Hippocampal formation (tissue), 2 donors: ENCODE measurements at regions not wholly inside any gene's neighbourhood (a gene's known extent, or its start where the extent isn't known, plus 50 kb on each side); places are given as distances from the start of the nearest gene placed in this dataset.
"Not testable (repeated sequence)": the region's sequence is repeated elsewhere in the genome, so short reads cannot be mapped to it uniquely, and the experiment has no call there.

Experiments used
- DNase-seq, 2 donors: peaks; one replicate each; lab custom pipeline; 2025; lab: John Stamatoyannopoulos, UW

DNA sequence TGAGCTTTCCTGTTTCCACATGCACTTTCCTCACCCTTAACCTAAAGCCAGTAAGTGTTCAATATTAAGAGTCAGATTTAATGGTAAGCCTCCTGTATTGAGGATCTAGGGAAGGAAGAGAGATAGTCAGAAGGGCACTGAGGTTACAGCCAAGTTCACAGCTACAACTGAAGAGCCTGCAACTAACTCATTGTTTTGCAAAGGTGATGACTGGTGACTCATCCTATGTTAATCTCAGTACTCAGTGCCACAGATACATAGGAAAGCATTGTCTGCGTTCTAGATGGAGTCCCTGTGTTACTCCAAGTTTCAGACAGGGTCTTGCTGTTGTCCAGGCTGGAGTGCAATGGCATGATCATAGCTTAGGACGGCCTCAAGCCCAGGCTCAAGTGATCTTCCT, 157.0 kb upstream of the RBM19 start:
- DNase-seq = no peak

DNA sequence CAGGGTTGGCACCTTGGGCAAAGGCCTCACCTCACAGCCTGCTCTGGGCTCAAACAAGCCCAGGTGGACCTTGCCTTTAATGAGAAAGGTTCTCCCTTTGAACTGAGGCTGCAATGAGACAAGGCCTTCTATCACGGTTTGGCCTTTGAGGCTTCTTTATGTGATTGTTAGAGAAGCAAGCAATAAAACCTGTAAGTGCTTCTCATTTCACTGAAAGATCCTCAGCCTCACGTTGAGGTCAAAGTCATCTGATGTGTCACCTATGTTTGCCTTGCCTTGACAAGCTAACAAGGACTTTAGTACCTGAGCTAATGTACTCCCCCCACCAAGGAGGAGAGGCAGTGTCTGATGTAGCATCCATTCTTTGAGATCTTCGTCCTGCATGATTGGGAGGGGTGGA, 155.9 kb upstream of the RBM19 start:
- DNase-seq = no peak

DNA sequence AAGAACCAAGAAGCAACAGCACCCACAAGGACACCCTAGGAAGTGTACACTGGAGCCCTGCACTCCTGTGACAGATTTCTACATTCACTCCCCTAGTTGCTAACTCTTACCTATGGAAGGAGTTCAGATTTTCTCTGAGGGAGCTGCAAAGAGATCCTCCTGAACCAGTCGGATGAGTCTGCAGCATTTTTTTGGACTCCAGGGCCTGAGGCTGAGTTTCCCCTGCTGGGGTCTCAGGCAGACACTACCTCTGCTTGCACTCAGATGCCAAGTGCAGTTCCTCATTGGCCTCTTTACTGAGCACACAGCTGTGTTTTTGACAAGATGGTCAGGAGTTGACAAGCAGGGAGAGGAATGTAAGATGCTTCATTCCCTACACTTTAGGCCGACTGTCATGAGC, 153.2 kb upstream of the RBM19 start:
- DNase-seq = no peak

DNA sequence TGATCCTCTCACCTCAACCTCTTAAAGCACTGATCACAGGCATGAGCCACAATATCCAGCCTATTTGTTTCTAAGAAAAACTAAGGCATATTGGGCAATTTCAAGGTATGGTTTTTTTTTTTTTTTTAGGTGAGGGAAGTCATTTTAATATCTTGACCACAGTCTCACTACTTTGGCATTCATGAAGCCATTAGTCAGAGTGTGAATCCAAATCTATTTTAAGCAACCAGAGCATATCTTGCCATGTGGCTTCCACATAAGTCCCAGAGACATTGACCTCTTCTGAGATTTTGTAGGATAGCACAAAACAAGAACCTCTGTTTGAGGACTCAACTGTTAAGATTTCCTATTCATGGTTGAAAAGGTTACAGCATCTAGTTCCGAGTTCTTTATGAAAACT, 130.3 kb upstream of the RBM19 start:
- no peak for DNase-seq

DNA sequence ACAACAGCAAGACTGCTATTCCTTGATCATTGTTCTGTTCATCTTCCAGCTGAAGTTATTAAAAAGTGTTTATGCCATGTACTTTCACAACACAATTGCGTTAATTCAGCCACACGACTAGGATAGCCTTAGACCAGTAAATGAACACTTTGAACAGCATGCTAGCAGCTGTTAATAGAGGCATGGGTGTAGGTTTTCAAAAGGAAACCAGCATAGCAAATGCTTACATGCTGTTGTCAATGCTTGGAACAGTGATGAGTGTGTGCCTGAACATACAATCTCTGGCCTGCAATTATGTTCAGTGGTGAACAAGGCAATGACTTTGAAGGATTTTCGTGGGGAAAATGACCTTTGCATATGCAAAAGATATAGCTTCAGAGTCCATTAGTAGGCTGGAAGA, 127.4 kb upstream of the RBM19 start:
- DNase-seq = no peak

DNA sequence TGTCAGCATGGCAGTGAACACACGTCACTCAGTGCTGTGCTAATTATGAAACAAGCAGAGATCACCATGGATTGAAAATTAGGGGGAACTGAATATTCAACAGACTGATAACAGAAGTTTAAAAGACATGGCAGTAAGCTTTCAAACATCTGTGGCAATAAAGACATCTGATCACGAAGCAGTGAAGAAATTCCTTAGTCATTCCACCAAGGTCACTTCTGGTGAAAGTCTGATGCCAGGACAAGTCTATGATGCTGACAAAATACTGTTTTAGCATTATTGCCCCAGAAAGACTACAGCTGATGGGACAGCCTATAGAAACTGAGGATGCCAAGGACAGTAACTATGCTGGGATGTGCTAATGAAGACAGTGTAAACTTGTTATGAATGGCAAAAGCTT, 126.9 kb upstream of the RBM19 start:
- no peak for DNase-seq

DNA sequence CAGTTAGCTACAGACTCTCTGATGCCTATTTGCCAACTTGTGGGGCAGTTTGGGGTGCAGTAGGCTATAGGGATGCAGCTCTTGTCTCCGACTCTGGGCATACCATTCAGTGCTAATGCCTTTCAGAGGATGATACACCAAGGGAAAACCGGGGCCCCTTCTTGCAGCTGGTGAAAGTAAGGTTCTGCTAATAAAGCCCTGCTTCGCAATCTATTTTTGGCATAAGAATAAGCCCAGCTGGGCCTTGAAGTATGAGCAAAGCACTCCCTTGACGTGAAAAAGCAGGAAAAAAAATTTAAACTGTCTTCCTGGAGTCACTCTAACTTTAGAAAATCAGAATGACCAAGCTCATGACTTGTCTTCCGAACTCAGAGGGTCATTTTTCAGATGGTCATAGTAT, 124.1 kb upstream of the RBM19 start:
- no peak for DNase-seq

DNA sequence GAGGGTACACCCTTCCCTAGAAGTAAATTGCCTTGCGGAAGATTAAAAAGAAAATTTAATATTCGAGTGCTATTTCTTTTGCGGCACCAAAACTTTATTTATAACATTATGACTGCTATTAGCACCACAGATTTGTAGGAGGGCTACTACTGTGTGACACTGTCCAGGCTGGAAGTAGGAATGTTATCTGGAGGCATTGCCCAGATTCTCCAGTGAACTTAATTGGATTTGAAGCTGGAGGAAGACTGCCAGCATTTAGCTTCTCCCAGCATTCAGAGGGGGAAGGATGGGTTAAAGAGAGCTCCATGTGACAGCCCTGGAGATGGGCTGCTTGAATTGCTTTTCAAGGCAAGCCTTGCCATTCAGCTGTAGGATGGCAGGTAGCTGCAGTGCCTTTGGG, 107.0 kb upstream of the RBM19 start:
- DNase-seq = no peak

DNA sequence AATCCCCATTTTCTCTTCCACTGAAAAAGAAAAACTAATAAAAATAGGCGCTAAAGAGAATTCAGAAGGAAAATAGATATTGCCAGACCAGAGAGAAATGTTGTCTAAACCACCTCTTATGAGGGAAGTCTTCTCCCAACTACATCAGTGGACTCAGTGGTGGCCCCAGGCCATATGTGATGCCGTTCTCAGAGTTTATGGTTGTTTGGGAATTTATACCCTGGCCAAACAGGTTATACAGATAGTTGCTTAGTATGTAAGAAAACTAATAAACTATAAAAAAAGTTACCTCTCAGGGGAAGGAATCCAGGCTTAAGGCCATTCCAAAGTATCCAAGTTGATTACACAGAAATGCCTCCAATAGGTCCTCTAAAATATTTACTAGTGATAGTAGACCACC, 103.4 kb upstream of the RBM19 start:
- no peak for DNase-seq

DNA sequence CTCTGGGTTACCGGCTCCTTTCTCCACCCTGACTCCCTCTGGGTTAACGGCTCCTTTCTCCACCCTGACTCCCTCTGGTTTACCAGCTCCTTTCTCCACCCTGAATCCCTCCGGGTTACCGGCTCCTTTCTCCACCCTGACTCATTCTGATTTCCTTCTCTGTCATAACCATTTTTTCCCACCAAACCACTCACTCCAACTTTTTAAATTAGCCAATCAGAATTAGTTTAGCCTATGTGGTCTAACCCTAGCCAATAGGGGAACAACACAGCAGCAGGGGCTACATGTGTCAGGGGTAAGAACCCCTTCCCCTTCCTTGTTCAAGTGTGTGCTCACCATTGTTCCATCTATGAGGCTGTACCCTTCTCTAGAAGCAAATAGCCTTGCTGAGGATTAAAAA, 98.4 kb upstream of the RBM19 start:
- no peak for DNase-seq

DNA sequence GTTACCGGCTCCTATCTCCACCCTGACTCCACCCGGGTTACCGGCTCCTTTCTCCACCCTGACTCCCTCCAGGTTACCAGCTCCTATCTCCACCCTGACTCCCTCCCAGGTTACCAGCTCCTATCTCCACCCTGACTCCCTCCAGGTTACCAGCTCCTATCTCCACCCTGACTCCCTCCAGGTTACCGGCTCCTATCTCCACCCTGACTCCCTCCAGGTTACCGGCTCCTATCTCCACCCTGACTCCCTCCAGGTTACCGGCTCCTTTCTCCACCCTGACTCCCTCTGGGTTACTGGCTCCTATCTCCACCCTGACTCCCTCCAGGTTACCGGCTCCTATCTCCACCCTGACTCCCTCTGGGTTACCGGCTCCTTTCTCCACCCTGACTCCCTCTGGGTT, 97.9 kb upstream of the RBM19 start:
- not testable (repeated sequence) for DNase-seq

DNA sequence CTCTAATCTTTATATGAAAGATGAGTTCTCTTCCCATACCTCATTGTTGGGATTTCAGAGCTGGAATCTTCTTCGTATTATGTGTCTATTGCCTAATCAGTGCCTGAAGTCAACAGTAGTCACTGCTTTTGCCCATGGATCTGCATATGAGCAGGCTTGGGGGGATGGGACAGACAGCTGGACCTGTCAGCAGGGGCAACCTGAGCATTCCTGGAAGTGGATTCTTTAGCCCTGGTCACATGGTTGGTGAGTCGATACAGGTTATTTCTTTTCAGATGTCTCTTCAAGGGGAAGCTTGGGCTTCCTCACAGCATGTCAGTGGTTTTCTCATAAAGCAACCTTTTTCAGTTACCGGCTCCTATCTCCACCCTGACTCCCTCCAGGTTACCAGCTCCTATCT, 97.3 kb upstream of the RBM19 start:
- DNase-seq = no peak

DNA sequence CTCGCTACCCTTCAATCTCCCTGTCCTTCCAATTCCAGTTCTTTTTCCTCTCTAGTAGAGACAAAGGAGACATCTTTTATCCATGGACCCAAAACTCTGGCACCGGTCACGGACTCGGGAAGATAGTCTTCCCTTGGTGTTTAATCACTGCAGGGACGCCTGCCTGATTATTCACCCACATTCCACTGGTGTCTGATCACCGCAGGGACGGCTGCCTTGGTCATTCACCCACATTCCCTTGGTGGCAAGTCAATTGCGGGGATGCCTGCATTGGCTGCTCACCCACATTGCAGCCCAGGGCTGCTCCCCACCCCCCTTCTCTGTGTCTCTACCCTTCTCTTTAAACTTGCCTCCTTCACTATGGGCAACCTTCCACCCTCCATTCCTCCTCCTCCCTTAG, 90.2 kb upstream of the RBM19 start:
- DNase-seq = not testable (repeated sequence)

DNA sequence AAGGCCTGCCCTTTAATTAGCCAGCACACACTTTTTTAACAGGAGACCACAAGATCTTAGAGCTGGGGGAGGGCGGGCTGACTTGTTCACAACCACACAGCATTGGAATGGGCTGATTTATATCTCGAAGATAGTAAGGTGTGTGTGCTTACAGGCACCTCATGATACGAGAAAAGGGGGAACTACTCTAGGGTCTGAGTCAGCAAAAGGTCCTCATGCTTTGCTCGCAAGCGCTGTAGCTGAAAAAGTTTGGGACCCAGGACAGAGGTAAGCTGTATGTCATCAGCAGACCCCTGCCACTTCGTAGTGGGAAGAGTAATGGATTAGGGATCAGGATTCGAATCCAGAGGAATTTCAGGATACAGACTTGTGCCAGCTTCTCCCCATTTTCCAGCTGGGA, 88.9 kb upstream of the RBM19 start:
- DNase-seq = no peak

DNA sequence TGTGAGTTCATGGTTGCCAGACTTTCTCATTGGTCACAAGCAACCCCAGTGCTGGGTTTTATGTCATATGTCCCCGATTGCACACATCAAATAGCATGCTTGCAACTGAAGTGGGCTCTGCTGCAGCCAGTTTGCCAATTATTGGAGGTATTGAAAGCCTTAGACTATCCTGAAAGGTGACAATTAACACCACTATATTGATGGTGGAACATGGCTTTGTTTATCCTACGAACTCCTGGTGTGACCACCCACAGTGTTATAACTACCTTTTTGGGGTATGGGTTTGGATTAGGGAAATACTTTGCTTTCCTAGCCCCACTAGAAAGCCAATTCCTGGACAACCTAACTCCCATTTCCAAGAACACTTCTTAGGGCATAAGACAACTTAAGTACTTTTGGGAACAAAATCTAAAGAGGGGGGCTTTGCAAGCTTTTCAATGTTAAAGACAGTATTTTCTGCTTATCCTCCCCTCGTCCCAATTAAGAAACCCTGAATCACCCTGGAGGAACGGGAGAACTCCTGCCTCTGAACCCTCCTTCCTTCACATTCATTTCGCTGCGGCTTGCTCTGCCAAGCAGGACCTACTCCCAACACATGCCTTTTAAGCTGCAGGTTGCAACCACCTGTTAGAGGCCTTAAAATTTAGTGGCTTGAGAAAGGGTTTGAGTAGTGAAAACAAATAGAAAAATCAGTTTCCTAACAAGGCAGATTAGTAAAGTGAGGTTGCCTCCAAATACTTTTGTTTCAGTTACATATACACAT, 80.3 kb upstream of the RBM19 start:
- no peak for DNase-seq

DNA sequence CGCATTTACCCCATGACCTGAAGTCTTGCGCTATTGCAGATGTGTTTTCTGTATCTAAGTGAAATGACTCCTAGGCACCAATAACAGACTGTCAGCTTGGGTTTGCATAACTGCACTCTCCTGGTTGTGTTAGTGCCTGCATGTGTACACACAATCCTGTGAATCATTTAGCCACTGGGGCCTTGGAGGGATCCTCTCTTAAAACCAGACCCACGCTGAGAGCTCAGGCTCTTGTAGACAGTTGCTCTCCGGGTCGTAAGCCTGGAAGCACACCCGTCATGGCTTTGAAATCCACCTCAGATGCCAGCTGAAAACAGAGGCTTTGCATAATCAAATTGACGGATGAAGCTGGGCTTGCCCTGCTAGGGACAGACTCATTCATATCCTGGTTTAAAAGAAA, 79.2 kb upstream of the RBM19 start:
- no peak for DNase-seq

DNA sequence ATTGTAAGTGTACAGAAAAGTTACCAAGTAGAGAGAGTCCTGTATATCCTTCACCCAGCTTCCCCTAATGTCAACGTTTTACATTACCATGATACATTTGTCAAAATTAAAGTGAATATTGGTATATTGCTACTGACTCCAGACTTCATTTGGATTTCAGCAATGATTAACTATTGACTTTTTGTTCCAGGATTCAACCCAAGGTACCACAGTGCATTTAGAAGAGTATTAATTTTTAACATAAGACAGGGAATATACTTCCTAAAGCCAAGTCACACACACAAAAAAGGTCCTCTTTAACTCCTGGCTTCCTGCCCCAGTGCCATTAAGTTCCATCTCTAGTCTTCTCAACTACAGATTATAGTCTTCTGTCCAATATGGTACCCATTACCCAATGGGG, 75.5 kb upstream of the RBM19 start:
- no peak for DNase-seq

DNA sequence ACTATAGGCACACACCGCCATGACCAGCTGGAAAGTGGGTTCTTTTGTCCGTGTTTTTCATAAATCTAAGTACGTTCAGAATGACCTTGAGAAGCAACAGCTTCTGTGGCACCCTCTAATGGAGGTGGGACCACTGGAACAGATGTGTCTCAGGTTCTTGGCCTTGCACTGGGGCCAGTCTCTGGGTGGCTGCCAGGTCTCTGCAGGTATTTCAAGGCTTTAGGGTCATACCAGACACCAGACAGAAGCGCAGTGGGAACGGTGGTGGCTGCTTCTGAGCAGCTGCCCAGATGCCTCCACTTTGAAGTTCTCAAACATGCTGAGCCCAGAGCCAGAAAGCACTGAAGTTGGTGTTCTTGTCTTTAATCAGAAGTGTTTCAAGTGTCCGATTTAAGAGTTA, 75.0 kb upstream of the RBM19 start:
- DNase-seq = no peak

DNA sequence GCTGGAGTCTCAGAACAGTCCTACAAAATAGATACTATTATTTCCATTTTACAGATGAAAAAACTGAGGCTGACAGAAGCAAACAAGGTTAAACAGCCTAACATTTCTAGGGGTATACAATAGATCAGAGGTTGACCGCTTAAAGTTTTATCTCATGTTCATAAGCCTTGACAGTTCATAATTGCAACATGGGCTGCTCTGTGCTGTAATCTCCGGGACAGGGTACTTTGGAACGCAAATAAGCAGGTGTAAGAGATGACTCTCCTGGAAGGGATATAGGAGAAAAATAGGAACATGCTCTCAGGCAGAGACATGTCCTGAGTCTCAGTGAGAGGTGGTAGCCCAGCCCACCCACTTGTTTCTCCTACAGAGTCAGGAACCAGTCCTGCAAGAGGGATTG, 72.8 kb upstream of the RBM19 start:
- no peak for DNase-seq

DNA sequence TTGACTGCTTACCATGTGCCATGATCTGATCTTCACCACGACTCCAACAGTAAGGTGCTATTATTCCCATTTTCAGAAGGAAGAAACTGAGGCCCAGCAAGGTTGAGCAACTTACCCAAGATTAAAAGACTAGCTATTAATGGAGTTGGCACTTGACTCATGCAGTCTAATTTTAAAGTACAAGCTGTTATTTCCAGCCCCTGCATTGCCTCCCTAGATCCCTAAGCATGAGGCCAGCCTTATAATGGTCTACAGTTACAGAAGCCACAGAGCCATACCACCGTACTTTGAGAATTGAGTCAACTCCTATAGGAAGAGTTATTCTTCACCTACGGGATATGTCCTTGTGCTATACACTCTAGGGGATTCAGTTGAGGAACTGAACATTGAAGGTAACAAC, 66.7 kb upstream of the RBM19 start:
- DNase-seq = no peak

DNA sequence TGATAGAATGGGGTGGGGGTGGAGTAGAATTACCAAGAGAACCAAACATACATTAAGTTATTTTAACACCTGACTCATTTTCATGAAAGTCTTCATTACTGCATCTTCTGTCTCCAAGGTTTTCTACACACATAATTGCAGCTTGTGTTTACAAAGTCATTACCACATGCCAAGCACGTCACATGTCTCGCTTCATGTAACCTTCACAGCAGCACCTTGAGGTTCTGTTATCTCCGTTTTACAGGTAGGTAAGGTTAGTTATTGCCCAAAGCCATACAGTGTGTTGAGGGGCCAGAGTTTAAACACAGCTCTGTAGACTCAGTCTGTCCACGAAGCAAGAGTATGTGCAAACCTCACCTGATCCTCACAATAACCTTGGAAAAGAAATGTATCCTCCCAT, 64.3 kb upstream of the RBM19 start:
- no peak for DNase-seq

DNA sequence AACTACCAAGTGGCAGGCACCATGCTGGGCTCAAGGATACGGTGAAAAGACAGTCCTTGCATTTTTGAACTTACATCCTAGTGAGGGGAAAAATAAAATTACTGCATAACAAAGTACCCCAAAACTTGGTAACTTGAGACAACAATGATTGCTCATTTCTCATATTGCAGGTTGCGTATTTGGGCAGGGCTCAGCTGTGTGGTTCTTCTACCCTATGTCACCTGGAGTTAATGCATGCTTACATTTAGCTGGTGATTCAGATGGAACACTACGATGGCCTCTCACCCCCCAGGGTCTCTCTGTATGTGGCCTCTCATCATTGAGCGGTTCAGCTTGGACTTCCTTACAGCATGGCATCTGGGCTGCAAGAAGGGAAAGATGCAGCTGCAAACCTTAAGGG, 60.7 kb upstream of the RBM19 start:
- no peak for DNase-seq

DNA sequence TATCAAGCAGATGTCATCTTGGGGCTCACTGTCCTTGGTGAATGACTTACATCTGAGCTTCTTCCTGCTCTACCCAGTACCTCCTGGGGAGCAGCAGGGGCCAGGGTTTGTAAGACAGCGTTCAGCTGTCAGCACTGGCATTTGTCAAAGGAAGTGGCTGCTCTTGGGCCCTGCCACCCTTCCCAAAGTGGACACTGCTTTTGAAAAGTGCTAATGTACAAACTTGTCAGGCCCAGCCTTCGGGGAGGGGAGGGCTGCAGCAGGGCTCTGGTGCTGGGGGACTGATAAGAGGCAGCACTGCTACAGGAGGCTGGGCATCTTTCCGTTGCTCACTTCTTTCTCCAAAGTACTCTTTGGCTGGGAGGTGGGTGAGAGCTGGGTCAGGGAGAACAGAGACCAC, 59.8 kb upstream of the RBM19 start:
- no peak for DNase-seq

DNA sequence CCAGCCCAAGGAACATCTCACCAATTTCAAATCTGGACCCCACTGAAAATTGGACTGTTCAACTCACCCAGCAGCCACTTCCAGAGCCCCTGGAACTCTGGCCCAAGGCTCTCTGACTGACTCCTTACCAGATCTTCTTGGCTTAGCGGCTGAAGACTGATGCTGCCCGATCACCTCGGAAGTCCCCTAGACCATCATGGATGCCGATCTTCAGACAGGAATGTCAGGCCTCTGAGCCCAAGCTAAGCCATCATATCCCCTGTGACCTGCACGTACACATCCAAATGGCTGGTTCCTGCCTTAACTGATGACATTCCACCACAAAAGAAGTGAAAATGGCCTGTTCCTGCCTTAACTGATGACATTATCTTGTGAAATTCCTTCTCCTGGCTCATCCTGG, 56.0 kb upstream of the RBM19 start:
- DNase-seq = not testable (repeated sequence)

DNA sequence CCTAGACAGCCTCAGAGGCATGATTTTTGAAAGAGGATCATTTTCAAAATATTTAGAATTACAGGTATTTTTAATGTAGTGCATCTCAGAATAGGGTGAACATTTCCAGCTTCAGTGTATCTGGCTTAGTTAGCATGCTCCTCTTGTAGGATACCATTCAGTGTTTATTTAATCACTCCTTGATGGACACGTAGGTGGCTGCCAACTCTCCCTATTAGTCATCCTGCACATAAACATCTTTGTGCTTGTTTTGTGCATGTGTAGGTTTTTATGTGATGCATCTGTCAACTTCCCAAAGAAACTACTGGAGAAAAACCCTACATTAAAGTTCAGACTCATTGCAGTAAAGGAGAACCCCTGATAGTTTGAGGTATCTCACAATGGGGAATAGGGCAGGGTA, 52.5 kb upstream of the RBM19 start:
- no peak for DNase-seq
